Nucleus accumbens (tissue), 56 donors: ENCODE measurements at regions not wholly inside any gene's neighbourhood (a gene's known extent, or its start where the extent isn't known, plus 50 kb on each side); places are given as distances from the start of the nearest gene placed in this dataset.

Source experiments
- DNase-seq, 56 donors: peaks; one replicate each; lab custom pipeline; 2025; lab: John Stamatoyannopoulos, UW

- DNase-seq, result no peak
Observed at GRCh38 chr10:118501637-118502440, 93.6 kb downstream of the PRLHR start.

DNA sequence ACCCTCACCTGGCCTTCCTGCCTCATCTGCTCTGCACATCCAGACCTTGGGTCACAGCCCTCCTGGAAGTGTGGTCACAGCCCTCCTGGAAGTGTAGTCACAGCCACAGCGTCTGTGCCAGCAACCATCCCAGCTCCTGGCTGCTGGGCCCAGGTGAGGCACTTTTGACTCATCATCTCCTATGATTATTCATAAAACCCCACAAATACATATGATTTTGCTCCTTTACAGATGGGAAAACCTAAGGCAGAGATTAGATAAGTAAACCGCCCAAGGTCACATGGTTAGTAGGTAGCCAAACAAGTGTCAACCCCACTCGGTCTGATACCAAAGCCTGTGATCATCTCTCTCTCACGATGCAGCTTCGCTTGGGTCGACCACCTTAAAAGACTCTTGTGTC, 94.3 kb downstream of the PRLHR start:
- no peak for DNase-seq

- no peak for DNase-seq
Observed at GRCh38 chr10:118500477-118501104, 94.9 kb downstream of the PRLHR start.

- DNase-seq, result no peak
Observed at GRCh38 chr10:118499186-118499585, 96.3 kb downstream of the PRLHR start.

DNA sequence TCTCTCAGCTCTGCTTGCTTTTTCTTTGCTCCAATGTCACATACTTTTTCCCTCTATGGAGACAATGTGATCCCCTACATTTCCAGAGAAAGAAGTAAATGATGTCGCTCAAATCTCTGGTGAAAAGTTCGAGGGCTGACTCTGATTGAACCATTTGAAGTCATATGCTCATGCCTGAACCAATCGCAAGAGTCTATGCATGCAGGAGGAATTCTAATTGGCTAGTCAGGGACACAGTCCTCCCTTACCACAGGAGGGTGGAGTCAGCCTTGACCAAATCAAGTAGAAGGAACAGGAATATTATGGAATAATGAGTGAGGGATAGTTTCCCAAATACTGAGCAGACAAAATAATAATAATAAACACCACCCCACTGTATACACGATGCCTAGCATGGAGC, 96.8 kb downstream of the PRLHR start:
- no peak for DNase-seq

- DNase-seq, result no peak
Observed at GRCh38 chr10:118497227-118497626, 98.2 kb downstream of the PRLHR start.

- no peak for DNase-seq
Observed at GRCh38 chr10:118496525-118496924, 98.9 kb downstream of the PRLHR start.

- no peak for DNase-seq
Observed at GRCh38 chr10:118495499-118495898, 99.9 kb downstream of the PRLHR start.

GRCh38 chr10:118491055-118491454, 104.4 kb downstream of the PRLHR start:
- DNase-seq, result no peak

- no peak for DNase-seq
Observed at GRCh38 chr10:118488710-118489497, 106.5 kb downstream of the PRLHR start.

DNA sequence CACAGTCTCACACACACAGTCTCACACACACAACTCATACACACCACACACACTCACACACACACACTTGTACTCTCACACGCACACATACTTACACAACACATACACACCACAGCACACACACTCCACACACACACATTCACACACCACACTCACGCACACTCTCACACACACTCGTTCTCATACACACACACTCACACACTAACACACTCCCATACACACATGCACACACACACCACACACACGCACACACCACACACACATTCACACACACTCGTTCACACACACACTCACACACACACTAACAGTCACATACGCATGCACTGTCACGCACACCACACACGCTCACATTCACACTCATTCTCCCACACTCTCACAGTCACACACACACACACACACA, 109.8 kb downstream of the PRLHR start:
- no peak for DNase-seq

DNA sequence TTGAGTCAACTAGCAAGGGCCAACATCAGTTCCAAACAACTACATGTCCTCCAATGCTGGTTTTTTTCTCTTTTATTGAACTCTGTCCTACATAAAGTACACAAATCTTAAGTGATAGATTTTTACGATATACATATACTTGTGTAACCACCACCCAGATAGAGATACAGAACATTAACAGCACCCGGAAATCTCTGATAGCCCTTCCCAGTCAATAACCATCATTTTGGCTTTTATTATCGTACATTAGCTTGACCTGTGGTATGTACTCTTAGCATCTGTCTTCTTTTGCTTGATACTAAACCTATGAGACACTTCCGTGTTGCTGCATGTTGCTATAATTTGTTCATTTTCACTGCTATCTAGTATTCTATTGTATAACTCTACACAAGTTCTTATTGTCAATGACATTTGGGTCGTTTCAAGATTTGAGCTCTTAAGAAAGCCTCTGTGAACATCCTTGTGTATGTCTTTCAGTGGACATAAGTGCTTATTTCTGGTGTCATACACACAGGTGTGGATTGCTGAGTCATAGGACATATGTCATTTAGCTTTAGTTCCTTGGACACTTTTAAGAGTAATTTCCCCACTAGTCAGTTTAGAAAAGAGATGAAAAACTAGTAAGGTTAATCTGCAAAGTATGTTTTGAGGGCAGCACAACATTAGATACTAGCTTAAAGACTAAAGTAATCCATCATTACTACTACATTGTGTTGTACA, 111.1 kb downstream of the PRLHR start:
- DNase-seq, result no peak

DNA sequence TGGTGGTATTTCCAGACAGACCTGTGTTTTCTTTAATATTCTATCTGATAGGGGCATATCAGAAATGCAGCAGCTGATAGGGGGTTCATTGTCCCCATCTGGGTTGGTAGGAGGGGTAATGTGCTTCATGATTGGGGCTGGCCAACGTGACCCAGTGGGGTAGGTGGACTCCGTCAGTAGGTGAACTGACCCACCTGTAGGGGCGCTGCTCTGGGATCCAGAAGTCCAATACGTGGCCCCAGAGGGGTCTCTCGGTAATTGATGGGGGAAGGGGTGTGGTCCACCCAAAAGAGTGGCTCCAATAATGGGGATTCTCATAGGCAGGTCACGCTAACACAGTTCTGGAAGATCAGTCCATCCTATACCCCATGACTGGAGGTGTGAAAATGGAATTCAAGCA, 112.0 kb downstream of the PRLHR start:
- no peak for DNase-seq

- no peak for DNase-seq
Observed at GRCh38 chr10:118482393-118483331, 112.8 kb downstream of the PRLHR start.

- no peak for DNase-seq
Observed at GRCh38 chr10:118481871-118482270, 113.6 kb downstream of the PRLHR start.

GRCh38 chr10:118475214-118475613, 120.2 kb downstream of the PRLHR start:
- no peak for DNase-seq

DNA sequence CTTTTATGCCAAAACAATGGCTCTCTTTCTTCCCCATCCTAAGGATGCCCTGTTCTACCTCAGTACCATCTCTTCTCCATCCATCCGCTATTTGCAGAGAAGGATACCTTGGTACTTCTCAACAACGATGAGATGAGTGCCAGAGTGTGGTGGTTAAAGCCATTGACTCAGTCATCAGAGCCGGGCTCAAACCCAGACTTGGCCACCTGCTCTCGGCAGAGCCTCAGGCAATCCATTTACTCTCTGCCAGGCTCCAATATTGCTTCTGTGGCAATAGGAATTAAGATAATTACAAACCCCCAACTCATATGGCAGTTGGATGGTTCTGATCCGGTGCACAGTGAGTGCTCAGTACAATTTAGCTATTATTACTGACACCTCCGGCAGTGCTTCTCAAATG, 121.3 kb downstream of the PRLHR start:
- DNase-seq, result no peak

- no peak for DNase-seq
Observed at GRCh38 chr10:118473305-118473960, 122.0 kb downstream of the PRLHR start.
